BLaER1 (cell line): ENCODE measurements at regions not wholly inside any gene's neighbourhood (a gene's known extent, or its start where the extent isn't known, plus 50 kb on each side); places are given as distances from the start of the nearest gene placed in this dataset.

Experiments used
- H3K27ac ChIP-seq: shearing (Covaris generic); formaldehyde crosslinking; 2 replicates; pipeline ENCODE4 v1.8.1; 2022
- H3K27me3 ChIP-seq: shearing (Covaris generic); formaldehyde crosslinking; 2 replicates; pipeline ENCODE4 v1.8.1; 2022
- H3K36me3 ChIP-seq: shearing (Covaris generic); formaldehyde crosslinking; 2 replicates; pipeline ENCODE4 v1.8.1; 2022
- H3K4me1 ChIP-seq: shearing (Covaris generic); formaldehyde crosslinking; 2 replicates; pipeline ENCODE4 v1.8.1; 2022
- H3K4me2 ChIP-seq: shearing (Covaris generic); formaldehyde crosslinking; 2 replicates; pipeline ENCODE4 v1.8.1; 2022
- H3K4me3 ChIP-seq: shearing (Covaris generic); formaldehyde crosslinking; 2 replicates; pipeline ENCODE4 v1.8.1; 2022
- H3K9ac ChIP-seq: shearing (Covaris generic); formaldehyde crosslinking; 2 replicates; pipeline ENCODE4 v1.8.1; 2022
- H3K9me3 ChIP-seq: shearing (Covaris generic); formaldehyde crosslinking; 2 replicates; pipeline ENCODE4 v1.8.1; 2022
- H4K20me1 ChIP-seq: shearing (Covaris generic); formaldehyde crosslinking; 2 replicates; pipeline ENCODE4 v1.8.1; 2022
- Cebpa-rat ChIP-seq: shearing (Covaris generic); IDR thresholded peaks from 2 replicates; pipeline ENCODE4 v1.8.1; 2022

DNA sequence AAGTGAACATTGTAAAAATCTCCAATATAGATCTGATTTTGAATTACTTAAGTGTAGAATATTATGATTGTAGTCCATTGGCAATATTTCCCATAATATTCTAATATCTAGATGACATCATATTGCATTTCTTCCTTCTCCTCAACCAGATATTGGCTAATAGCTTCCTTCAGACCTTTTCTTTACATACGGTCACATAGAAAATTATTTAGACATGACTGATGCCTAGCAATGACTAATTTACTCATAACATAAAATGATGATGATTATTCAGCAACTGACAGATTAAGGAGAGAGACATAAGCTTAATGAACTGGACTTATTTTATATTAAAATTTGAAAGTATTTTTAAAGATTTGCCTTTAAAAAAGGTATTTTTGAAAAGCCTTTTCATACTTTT lies 1287.6 kb downstream of the STIM2 start:
- H3K4me2 ChIP-seq: no peak overlapping the region
- no peak for TF ChIP-seq Cebpa-rat
- no peaks in the 10 kb centered on the region for H4K20me1 ChIP-seq
- H3K27ac ChIP-seq: no peak overlapping the region
- H3K27me3 ChIP-seq: no peaks in the 10 kb centered on the region
- H3K36me3 ChIP-seq: no peaks in the 10 kb centered on the region
- H3K9me3 ChIP-seq: no peaks in the 10 kb centered on the region
- no peak overlapping the region for H3K9ac ChIP-seq
- H3K4me1 ChIP-seq: no peaks in the 10 kb centered on the region
- H3K4me3 ChIP-seq: no peak overlapping the region

DNA sequence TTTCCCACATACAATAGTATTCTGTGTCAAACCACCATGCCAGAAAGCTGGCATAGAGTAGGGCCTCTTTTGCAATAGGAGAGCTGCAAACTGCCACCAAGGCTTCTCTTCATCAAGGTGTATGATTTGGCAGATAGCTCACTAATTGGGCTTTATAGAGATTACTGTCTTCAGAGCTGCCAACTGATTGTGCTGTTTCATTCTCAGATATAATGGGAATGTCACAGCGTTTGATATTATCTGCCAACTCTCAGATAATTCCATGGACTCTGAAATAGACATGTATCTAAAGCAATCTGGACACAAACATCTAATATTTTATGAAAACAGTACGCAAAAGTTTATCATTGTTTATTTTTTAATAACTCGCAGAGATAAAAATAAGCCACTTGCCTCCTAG lies 1289.1 kb downstream of the STIM2 start:
- H3K27ac ChIP-seq: no peak overlapping the region
- TF ChIP-seq Cebpa-rat: no peak
- H3K4me2 ChIP-seq: no peak overlapping the region
- H3K27me3 ChIP-seq: no peaks in the 10 kb centered on the region
- H3K36me3 ChIP-seq: no peaks in the 10 kb centered on the region
- no peak overlapping the region for H3K9ac ChIP-seq
- H3K9me3 ChIP-seq: no peaks in the 10 kb centered on the region
- no peak overlapping the region for H3K4me3 ChIP-seq
- no peaks in the 10 kb centered on the region for H4K20me1 ChIP-seq
- H3K4me1 ChIP-seq: no peaks in the 10 kb centered on the region

DNA sequence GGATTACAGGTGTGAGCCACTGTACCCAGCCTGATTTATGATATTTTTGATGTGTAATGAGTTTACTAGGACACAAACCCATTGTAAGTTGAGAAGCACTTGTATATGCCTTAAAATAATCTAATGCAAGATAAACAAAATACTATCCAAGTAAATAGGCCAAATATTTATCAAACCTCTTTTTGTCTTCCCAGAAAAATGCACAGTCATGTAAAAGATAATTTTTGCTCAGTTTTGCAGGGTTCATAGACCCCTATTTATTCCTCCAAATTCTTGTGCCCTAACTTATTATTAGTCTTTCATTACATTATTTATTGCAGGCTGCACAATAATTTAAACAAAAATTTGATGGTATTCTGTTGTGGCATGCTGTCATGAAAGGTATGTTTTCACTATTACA lies 1290.7 kb downstream of the STIM2 start:
- Histone ChIP-seq H3K9ac (no peak overlapping the region), H3K27me3 (no peaks in the 10 kb centered on the region), H3K36me3 (no peaks in the 10 kb centered on the region), H3K4me1 (no peaks in the 10 kb centered on the region), H3K4me3 (no peak overlapping the region), H3K27ac (no peak overlapping the region), H4K20me1 (no peaks in the 10 kb centered on the region), H3K4me2 (no peak overlapping the region), H3K9me3 (no peaks in the 10 kb centered on the region)
- TF ChIP-seq Cebpa-rat: no peak

DNA sequence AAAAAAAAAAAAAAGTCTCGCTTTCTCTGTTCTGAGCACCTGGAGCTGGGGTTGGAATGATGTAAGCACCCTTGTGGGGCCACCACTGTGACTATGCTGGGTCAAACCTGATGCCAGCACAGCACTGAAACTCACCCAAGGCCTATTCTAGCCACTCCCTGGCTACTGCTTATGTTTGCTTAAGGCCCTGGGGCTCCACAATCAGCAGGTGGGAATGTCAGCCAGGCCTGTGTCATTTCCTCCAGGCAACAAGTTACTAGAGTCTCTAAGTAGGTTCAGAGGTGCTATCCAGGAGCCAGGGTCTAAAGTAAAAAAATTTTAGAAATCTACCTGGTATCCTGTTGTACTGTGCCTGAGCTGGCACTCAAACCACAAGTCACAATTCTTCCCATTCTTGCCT lies 1306.8 kb downstream of the STIM2 start:
- Histone ChIP-seq H4K20me1 (no peaks in the 10 kb centered on the region), H3K4me2 (no peak overlapping the region), H3K4me3 (no peak overlapping the region), H3K27me3 (no peaks in the 10 kb centered on the region), H3K27ac (no peak overlapping the region), H3K4me1 (no peaks in the 10 kb centered on the region), H3K36me3 (no peaks in the 10 kb centered on the region), H3K9ac (no peak overlapping the region), H3K9me3 (no peaks in the 10 kb centered on the region)
- no peak for TF ChIP-seq Cebpa-rat

DNA sequence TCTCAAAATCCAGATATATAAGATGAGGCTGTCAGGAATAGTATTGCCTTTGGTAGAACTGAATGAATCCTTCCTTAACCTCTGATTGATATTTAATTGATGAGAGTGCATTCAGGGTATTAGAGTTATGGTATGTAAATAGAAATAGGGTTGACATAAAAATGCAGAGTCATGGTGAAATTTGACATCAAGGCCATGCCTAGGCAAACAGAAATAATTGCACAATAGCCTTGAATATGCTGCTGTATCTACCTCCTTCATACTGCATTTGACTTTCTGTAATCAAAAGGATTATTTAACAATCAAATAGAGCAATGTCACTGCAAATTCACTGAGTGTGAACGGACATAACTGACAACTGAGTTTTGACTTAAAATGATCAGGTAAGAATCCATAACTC lies 1316.3 kb downstream of the STIM2 start:
- Histone ChIP-seq H3K9ac (no peak overlapping the region), H4K20me1 (no peaks in the 10 kb centered on the region), H3K27me3 (no peaks in the 10 kb centered on the region), H3K4me2 (no peak overlapping the region), H3K27ac (no peak overlapping the region), H3K4me1 (no peaks in the 10 kb centered on the region), H3K36me3 (no peaks in the 10 kb centered on the region), H3K9me3 (no peaks in the 10 kb centered on the region), H3K4me3 (no peak overlapping the region)
- TF ChIP-seq Cebpa-rat: no peak

DNA sequence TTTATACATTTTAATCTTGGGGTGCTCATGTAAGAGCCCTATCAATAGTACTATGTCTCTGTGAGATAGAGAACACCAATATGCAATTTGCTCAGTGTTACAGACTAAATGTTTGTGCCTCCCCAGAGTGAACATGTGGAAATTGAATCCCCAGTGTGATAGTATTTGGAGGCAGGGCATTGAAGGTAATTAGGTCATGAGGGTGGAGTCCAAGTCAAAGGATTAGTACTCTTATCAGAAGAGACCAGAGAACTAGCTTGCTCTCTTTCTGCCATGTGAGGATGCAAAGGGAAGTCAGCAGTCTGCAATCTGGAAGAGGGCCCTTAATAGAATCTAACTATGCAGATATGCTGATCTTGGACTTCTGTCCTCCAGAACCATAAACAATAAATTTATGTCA lies 1317.0 kb downstream of the STIM2 start:
- no peak overlapping the region for H3K9ac ChIP-seq
- no peak overlapping the region for H3K4me3 ChIP-seq
- H3K27ac ChIP-seq: no peak overlapping the region
- H4K20me1 ChIP-seq: no peaks in the 10 kb centered on the region
- H3K4me2 ChIP-seq: no peak overlapping the region
- H3K36me3 ChIP-seq: no peaks in the 10 kb centered on the region
- no peaks in the 10 kb centered on the region for H3K27me3 ChIP-seq
- H3K9me3 ChIP-seq: no peaks in the 10 kb centered on the region
- TF ChIP-seq Cebpa-rat: no peak
- no peaks in the 10 kb centered on the region for H3K4me1 ChIP-seq

DNA sequence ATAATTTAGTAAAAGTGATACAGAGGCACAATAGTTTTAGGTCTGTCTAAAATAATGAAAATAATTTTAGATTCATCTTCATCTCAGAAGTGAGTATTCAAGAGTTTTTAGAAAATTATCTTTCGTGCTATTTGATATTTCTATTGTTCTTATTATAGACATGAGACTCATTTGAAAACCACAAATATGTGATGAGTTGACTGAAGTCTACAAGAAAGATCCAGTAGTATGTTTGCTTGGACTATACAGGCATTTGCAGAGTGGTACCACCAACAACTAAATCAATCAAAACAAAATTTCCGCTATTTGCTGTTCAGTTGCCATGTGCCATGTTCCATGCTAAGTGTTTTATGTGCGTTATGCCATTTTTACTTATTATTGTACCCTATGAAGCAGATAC lies 1318.5 kb downstream of the STIM2 start:
- H3K36me3 ChIP-seq: no peaks in the 10 kb centered on the region
- H3K9ac ChIP-seq: no peak overlapping the region
- H3K4me2 ChIP-seq: no peak overlapping the region
- no peaks in the 10 kb centered on the region for H3K4me1 ChIP-seq
- H3K4me3 ChIP-seq: no peak overlapping the region
- H4K20me1 ChIP-seq: no peaks in the 10 kb centered on the region
- no peaks in the 10 kb centered on the region for H3K9me3 ChIP-seq
- TF ChIP-seq Cebpa-rat: no peak
- H3K27ac ChIP-seq: no peak overlapping the region
- H3K27me3 ChIP-seq: no peaks in the 10 kb centered on the region

DNA sequence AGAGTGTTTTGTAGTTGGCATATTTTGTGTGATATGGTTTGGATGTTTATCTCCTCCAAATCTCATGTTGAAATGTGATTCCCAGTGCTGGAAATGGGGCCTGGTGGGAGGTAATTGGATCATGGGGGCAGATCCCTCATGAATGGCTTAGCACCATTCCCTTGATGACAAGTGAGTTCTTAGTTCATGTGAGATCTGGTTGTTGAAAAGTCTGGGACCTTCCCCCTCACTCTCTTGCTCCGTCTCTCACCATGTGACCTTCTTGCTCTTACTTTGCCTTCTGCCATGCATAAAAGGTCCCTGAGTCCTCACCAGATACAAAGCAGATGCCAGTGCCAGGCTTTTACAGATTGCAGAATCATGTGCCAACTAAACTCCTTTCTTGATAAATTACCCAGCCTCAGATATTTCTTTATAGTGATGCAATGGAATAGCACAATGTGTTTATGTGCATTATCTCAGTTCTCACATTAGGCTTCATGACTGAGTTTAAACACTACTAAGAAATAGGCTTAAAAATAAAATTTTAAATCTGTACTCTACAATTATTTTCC lies 1348.8 kb downstream of the STIM2 start:
- Histone ChIP-seq H3K27me3 (no peaks in the 10 kb centered on the region), H3K4me1 (no peaks in the 10 kb centered on the region), H3K27ac (no peak overlapping the region), H4K20me1 (no peaks in the 10 kb centered on the region), H3K4me2 (no peak overlapping the region), H3K36me3 (no peaks in the 10 kb centered on the region), H3K4me3 (no peak overlapping the region), H3K9ac (no peak overlapping the region), H3K9me3 (peaks cover 16% of the 10 kb centered on the region)
- TF ChIP-seq Cebpa-rat: no peak

DNA sequence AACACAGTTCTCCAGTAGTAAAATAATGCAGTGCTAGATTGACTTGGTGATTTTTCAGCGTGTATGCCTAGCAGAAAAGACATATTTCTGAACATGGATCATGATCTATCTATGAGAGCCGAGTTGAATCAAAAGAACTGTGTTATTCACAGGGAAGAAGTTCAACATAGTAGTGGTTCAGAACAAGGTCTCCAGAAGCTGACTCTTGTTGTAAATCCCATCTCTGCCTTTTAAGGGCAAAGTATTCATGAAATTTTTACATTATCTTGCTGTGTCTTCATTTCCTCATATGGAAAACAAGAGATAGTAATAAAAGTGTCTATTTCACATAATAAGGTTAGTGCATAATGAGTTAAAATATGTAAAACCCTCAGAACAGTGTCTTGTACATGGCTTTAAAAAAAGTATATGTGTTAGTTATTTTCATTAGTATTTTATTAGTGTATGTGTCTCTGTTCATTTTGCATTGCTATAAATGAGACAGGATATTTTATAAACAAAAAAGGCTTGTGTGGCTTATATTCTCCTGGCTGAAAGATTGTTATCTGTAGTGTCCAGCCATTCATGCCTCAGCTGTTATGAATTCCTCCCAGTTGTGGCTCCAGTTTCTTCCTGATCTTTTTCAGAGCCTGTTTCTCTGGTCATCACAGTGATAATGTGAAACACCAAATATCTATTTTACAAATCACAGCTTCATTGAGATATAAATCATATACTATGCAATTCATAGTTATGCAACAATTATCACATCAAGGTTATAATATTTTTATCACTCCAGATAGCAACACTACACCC lies 1351.2 kb downstream of the STIM2 start:
- no peak overlapping the region for H3K27ac ChIP-seq
- H3K36me3 ChIP-seq: no peaks in the 10 kb centered on the region
- H3K27me3 ChIP-seq: no peaks in the 10 kb centered on the region
- H3K4me3 ChIP-seq: no peak overlapping the region
- no peaks in the 10 kb centered on the region for H3K9me3 ChIP-seq
- H3K4me1 ChIP-seq: no peaks in the 10 kb centered on the region
- H4K20me1 ChIP-seq: no peaks in the 10 kb centered on the region
- no peak overlapping the region for H3K9ac ChIP-seq
- no peak for TF ChIP-seq Cebpa-rat
- H3K4me2 ChIP-seq: no peak overlapping the region

DNA sequence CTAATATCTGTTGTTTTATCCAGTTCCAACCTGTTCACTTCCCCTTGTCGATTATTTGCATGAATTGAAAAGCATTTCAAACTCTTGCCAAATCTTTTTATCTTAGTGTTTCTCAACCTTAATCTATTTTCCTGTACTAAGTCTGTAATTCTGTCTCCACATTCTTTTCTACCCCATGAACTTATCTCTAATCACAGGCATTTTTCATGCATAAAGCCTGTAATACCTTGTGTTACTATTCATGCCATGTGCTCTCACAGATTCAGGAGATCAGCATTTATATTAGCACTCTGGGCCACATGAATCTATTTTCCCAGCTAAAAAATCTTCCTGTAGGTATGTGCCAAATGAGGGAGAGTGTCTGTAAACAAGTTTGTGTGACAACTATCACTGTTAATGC lies 1360.9 kb downstream of the STIM2 start:
- no peaks in the 10 kb centered on the region for H3K9me3 ChIP-seq
- H3K27ac ChIP-seq: no peak overlapping the region
- H3K36me3 ChIP-seq: no peaks in the 10 kb centered on the region
- H3K27me3 ChIP-seq: no peaks in the 10 kb centered on the region
- no peaks in the 10 kb centered on the region for H4K20me1 ChIP-seq
- H3K9ac ChIP-seq: no peak overlapping the region
- no peak overlapping the region for H3K4me2 ChIP-seq
- no peak for TF ChIP-seq Cebpa-rat
- H3K4me1 ChIP-seq: no peaks in the 10 kb centered on the region
- H3K4me3 ChIP-seq: no peak overlapping the region
